Sigmoid colon (tissue), 4 donors: ENCODE measurements at regions not wholly inside any gene's neighbourhood (a gene's known extent, or its start where the extent isn't known, plus 50 kb on each side); places are given as distances from the start of the nearest gene placed in this dataset.

Source experiments
- POLR2A ChIP-seq, 2 donors: fragments of 450-650 bp; IDR thresholded peaks; one replicate each; pipeline ENCODE4 v1.6.1; 2016; ENCODE audit warnings: antibody characterized with exemption in 2 of 2, mild to moderate bottlenecking in 2 of 2, moderate library complexity in 2 of 2
- POLR2AphosphoS5 ChIP-seq, 4 donors: sonication (generic); formaldehyde crosslinking; IDR thresholded peaks; one replicate each; pipeline ENCODE4 v1.6.1; 2017; ENCODE audit warnings: antibody characterized with exemption in 4 of 4
- TF ChIP-seq, protein P1 (sequence below), 4 experiments: fragments of 450-650 bp in 3 of 4; fragments of 200-600 bp in 1 of 4; IDR thresholded peaks; one replicate each; pipeline ENCODE4 v1.5.1; 2016 to 2019; ENCODE audit warnings: antibody characterized with exemption in 4 of 4, mild to moderate bottlenecking in 3 of 4, moderate library complexity in 2 of 4

DNA sequence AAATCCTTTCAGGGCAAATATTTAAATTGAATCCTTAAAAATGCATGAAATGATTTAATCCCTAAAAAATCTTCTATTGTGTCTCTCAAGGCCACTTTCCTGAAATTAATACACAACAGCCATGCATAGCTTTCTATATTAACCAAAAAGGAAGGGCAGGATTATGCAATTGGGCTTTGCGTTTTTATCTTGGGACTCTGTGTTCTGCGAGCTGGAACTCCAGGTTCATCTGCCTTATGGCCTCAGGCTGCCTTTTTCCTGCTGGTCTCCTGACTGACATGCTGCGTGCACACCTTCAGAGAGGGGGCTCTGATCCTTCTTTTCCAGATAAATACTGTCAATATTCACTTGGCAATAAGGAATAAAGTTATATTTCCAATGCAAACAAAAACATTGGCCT, 141.7 kb upstream of the GRIA4 start:
- TF ChIP-seq POLR2A (IDR thresholded peaks at IDR 0.05) = no peak
- TF ChIP-seq, protein P1, sequence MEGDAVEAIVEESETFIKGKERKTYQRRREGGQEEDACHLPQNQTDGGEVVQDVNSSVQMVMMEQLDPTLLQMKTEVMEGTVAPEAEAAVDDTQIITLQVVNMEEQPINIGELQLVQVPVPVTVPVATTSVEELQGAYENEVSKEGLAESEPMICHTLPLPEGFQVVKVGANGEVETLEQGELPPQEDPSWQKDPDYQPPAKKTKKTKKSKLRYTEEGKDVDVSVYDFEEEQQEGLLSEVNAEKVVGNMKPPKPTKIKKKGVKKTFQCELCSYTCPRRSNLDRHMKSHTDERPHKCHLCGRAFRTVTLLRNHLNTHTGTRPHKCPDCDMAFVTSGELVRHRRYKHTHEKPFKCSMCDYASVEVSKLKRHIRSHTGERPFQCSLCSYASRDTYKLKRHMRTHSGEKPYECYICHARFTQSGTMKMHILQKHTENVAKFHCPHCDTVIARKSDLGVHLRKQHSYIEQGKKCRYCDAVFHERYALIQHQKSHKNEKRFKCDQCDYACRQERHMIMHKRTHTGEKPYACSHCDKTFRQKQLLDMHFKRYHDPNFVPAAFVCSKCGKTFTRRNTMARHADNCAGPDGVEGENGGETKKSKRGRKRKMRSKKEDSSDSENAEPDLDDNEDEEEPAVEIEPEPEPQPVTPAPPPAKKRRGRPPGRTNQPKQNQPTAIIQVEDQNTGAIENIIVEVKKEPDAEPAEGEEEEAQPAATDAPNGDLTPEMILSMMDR (IDR thresholded peaks at IDR 0.05) = no peak
- no peak for TF ChIP-seq POLR2AphosphoS5 (IDR thresholded peaks at IDR 0.05)
